Astrocyte (in vitro differentiated cells and primary cell): ENCODE measurements at regions not wholly inside any gene's neighbourhood (a gene's known extent, or its start where the extent isn't known, plus 50 kb on each side); places are given as distances from the start of the nearest gene placed in this dataset.

Experiments
- DNase-seq: peaks from one replicate; pipeline ENCODE4 v3.0.0-alpha.2; 2010; ENCODE audit warnings: low read depth
- FAIRE-seq: peaks from 2 replicates; lab custom pipeline; 2011; peaks lifted over from hg19 to GRCh38; lab: Jason Lieb, UNC
- H2AFZ ChIP-seq: 2 replicates; pipeline ENCODE4 v1.6.0; 2012; ENCODE audit warnings: low read depth, low read length, inconsistent platforms
- H3K27ac ChIP-seq: 2 replicates; pipeline ENCODE4 v1.5.1; 2011; ENCODE audit warnings: low read depth, low read length, inconsistent platforms
- H3K27me3 ChIP-seq: 2 replicates; pipeline ENCODE4 v1.6.0; 2011; ENCODE audit warnings: low read length, inconsistent platforms; ENCODE audit not compliant: insufficient read depth
- H3K36me3 ChIP-seq: 2 replicates; pipeline ENCODE4 v1.5.1; 2011; ENCODE audit warnings: low read length, inconsistent platforms; ENCODE audit not compliant: insufficient read depth
- H3K4me1 ChIP-seq: 2 replicates; pipeline ENCODE4 v1.5.1; 2011; ENCODE audit warnings: low read length, inconsistent platforms; ENCODE audit not compliant: insufficient read depth
- H3K4me2 ChIP-seq: 2 replicates; pipeline ENCODE4 v1.6.0; 2012; ENCODE audit warnings: low read length, inconsistent platforms
- H3K4me3 ChIP-seq: 2 replicates; pipeline ENCODE4 v1.5.1; 2011; ENCODE audit warnings: low read depth, mild to moderate bottlenecking, low read length, inconsistent platforms; ENCODE audit not compliant: insufficient read depth
- H3K79me2 ChIP-seq: 2 replicates; pipeline ENCODE4 v1.6.0; 2012; ENCODE audit warnings: mild to moderate bottlenecking, low read length, inconsistent platforms; ENCODE audit not compliant: insufficient read depth
- H3K9ac ChIP-seq: 2 replicates; pipeline ENCODE4 v1.6.0; 2012; ENCODE audit warnings: mild to moderate bottlenecking, low read length, inconsistent platforms
- H3K9me3 ChIP-seq: 2 replicates; pipeline ENCODE4 v1.5.1; 2012; ENCODE audit warnings: low read depth, mild to moderate bottlenecking, low read length, inconsistent platforms; ENCODE audit not compliant: insufficient read depth
- H4K20me1 ChIP-seq: 2 replicates; pipeline ENCODE4 v1.6.0; 2012; ENCODE audit warnings: low read length, inconsistent platforms; ENCODE audit not compliant: insufficient read depth
- H3K27ac Mint-ChIP-seq: one replicate; pipeline ENCODE4 v1.8.0; 2021; ENCODE audit warnings: mild to moderate bottlenecking, mixed read lengths; ENCODE audit not compliant: unreplicated experiment
- H3K27me3 Mint-ChIP-seq: one replicate; pipeline ENCODE4 v1.8.0; 2021; ENCODE audit warnings: low read depth, mixed read lengths; ENCODE audit not compliant: unreplicated experiment
- H3K36me3 Mint-ChIP-seq: one replicate; pipeline ENCODE4 v1.8.0; 2021; ENCODE audit warnings: low read depth, mixed read lengths; ENCODE audit not compliant: unreplicated experiment
- H3K4me1 Mint-ChIP-seq: one replicate; pipeline ENCODE4 v1.8.0; 2021; ENCODE audit warnings: low read depth, mixed read lengths; ENCODE audit not compliant: unreplicated experiment
- H3K4me3 Mint-ChIP-seq: one replicate; pipeline ENCODE4 v1.8.0; 2021; ENCODE audit warnings: mild to moderate bottlenecking, moderate library complexity, mixed read lengths; ENCODE audit not compliant: unreplicated experiment
- H3K9me3 Mint-ChIP-seq: one replicate; pipeline ENCODE4 v1.8.0; 2021; ENCODE audit warnings: mild to moderate bottlenecking, mixed read lengths; ENCODE audit not compliant: unreplicated experiment
- CTCF ChIP-seq: IDR thresholded peaks from 2 replicates; pipeline ENCODE4 v1.5.1; 2011; ENCODE audit warnings: low read depth, mild to moderate bottlenecking, inconsistent platforms, low read length, moderate library complexity; ENCODE audit not compliant: insufficient read depth
- EZH2 ChIP-seq: IDR thresholded peaks from 2 replicates; pipeline ENCODE4 v1.6.1; 2012; ENCODE audit warnings: mild to moderate bottlenecking, low read length, inconsistent platforms; ENCODE audit not compliant: insufficient read depth

- H3K27ac ChIP-seq = no peak overlapping the region
- Mint-ChIP-seq H3K4me1 (no peaks in the 10 kb centered on the region), H3K9me3 (no peaks in the 10 kb centered on the region), H3K4me3 (no peak overlapping the region), H3K27ac (no peak overlapping the region), H3K27me3 (no peaks in the 10 kb centered on the region), H3K36me3 (no peaks in the 10 kb centered on the region)
- H3K4me3 ChIP-seq = no peak overlapping the region
- no peak for TF ChIP-seq EZH2
- no peak for TF ChIP-seq CTCF
- H4K20me1 ChIP-seq = no peaks in the 10 kb centered on the region
- no peaks in the 10 kb centered on the region for H3K27me3 ChIP-seq
- no peaks in the 10 kb centered on the region for H3K4me1 ChIP-seq
- no peak overlapping the region for H3K9ac ChIP-seq
- no peaks in the 10 kb centered on the region for H3K36me3 ChIP-seq
- no peak overlapping the region for H2AFZ ChIP-seq
- H3K9me3 ChIP-seq = no peaks in the 10 kb centered on the region
- no peak overlapping the region for H3K4me2 ChIP-seq
- H3K79me2 ChIP-seq = no peaks in the 10 kb centered on the region
- DNase-seq (no peak), FAIRE-seq (no peak)
Observed at GRCh38 chr1:117278531-117278930, 67.8 kb upstream of the VTCN1 start.

GRCh38 chr1:117275055-117275454 lies 64.3 kb upstream of the VTCN1 start:
- Mint-ChIP-seq H3K4me3 (no peak overlapping the region), H3K9me3 (peaks cover 2% of the 10 kb centered on the region), H3K27ac (no peak overlapping the region), H3K4me1 (peaks cover 4% of the 10 kb centered on the region), H3K27me3 (no peaks in the 10 kb centered on the region), H3K36me3 (no peaks in the 10 kb centered on the region)
- H3K36me3 ChIP-seq = no peaks in the 10 kb centered on the region
- no peak overlapping the region for H3K4me3 ChIP-seq
- H3K9me3 ChIP-seq = no peaks in the 10 kb centered on the region
- H3K79me2 ChIP-seq = no peaks in the 10 kb centered on the region
- DNase-seq (no peak), FAIRE-seq (no peak)
- H3K9ac ChIP-seq = no peak overlapping the region
- H4K20me1 ChIP-seq = no peaks in the 10 kb centered on the region
- H2AFZ ChIP-seq = no peak overlapping the region
- no peak overlapping the region for H3K27ac ChIP-seq
- no peaks in the 10 kb centered on the region for H3K4me1 ChIP-seq
- no peak for TF ChIP-seq EZH2
- no peak for TF ChIP-seq CTCF
- H3K27me3 ChIP-seq = no peaks in the 10 kb centered on the region
- no peak overlapping the region for H3K4me2 ChIP-seq

GRCh38 chr1:117271959-117272358 lies 61.2 kb upstream of the VTCN1 start:
- Mint-ChIP-seq H3K36me3 (no peaks in the 10 kb centered on the region), H3K9me3 (peaks cover 2% of the 10 kb centered on the region), H3K27ac (no peak overlapping the region), H3K27me3 (no peaks in the 10 kb centered on the region), H3K4me1 (peaks cover 7% of the 10 kb centered on the region), H3K4me3 (no peak overlapping the region)
- DNase-seq (peak; percentile 60), FAIRE-seq (no peak)
- Histone ChIP-seq H2AFZ (no peak overlapping the region), H3K36me3 (no peaks in the 10 kb centered on the region), H3K4me1 (no peaks in the 10 kb centered on the region), H3K9me3 (no peaks in the 10 kb centered on the region), H4K20me1 (no peaks in the 10 kb centered on the region), H3K4me2 (no peak overlapping the region), H3K4me3 (no peak overlapping the region), H3K27ac (no peak overlapping the region), H3K79me2 (no peaks in the 10 kb centered on the region), H3K27me3 (no peaks in the 10 kb centered on the region), H3K9ac (no peak overlapping the region)
- TF ChIP-seq EZH2 (no peak), CTCF (no peak)
